Endometrium (tissue), 2 donors: ENCODE measurements at regions not wholly inside any gene's neighbourhood (a gene's known extent, or its start where the extent isn't known, plus 50 kb on each side); places are given as distances from the start of the nearest gene placed in this dataset.

ENCODE experiments used
- FAIRE-seq: peaks from 2 replicates; lab custom pipeline; 2012; peaks lifted over from hg19 to GRCh38; lab: Jason Lieb, UNC
- donor health status: control.
- donor health status: control.

DNA sequence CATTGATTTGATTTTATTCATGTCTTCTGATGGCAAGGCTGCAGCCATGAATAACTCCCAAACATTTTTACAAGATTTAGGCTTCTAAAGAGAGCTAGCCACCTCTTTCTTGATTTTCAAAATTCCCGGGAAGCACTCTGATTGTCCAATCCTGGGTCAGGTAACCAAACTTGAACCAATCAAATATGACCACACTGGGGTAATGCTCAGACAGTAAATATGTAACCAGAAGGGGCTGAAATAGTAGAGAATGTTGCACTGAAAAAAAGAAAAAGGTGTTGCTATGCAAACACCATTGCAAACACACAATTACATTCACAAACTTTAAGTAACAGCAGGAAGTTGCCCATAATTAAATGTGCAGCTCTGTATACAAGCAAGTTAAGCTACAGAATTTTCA lies 112.9 kb upstream of the IQCM start:
- FAIRE-seq, result no peak

DNA sequence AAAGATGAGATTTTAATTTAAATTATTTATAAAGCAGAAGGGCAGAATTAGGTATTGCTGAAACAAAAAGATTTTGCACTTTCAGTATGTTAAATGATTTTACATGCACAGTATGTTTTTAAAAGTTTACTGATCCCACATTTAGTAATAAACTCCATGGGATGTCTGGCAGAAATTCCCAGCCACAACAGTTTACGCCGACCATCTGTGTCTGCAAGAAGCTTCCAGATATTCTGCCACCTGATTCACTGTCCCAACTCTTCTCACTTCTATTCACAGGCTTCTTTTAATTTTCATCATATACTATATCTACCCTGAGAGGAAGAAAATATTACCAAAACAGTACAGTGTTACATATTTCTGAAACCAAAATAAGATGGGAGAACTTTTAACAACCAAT lies 115.8 kb upstream of the IQCM start:
- FAIRE-seq, result no peak

DNA sequence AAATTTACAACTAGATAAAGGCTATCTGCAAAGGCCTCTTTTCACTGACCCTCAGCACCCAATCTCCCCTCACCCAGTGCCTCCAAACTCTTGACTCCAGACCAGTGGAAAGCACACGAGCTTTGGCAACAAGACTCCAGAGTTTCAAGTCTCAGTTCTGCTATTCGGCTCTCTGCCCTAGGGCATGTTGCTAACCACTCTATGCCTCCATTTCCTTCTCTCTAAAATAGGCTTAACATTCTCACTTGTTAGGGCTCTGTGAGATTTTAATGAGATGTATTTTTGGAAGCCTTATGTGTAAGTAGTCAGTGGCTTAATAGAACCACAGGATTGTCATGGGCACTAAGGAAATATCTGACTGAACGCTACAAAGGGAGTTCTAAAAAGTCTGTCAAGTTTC lies 116.5 kb upstream of the IQCM start:
- FAIRE-seq, result no peak

DNA sequence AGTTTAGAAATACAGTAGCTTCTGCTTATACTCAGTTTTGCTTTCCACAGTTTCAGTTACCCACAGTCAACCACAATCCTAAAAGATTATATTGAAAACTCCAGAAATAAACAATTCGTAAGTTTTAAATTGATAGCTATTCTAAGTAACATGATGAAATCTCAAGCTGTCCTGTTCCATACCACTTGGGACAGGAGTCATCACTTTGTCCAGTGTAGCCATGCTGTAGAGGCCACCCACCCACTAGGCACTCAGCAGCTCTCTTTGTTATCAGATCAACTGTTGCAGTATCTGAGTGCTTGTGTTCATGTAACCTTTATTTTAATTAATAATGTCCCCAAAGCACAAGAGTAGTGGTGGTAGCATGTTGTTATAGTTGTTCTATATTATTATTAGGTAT lies 117.5 kb upstream of the IQCM start:
- FAIRE-seq, result no peak

DNA sequence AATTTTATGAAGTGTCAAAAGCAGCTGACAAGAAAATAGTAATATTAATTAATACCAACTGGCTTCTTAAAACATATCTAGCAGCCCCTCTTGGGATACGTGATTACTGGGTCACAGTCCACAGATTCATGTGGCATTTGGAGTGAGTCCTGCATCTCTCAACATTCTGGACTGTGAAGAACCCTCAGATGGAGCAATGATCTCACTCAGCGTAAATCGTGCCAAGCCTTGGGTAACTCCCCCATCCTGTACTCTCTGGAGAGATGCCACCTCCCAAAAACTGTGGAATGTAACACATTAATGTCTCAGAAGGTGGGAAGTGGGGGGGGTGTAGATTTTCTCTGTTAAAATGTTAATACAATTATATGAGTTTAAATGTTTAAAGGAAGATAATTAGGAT lies 118.2 kb upstream of the IQCM start:
- no peak for FAIRE-seq

DNA sequence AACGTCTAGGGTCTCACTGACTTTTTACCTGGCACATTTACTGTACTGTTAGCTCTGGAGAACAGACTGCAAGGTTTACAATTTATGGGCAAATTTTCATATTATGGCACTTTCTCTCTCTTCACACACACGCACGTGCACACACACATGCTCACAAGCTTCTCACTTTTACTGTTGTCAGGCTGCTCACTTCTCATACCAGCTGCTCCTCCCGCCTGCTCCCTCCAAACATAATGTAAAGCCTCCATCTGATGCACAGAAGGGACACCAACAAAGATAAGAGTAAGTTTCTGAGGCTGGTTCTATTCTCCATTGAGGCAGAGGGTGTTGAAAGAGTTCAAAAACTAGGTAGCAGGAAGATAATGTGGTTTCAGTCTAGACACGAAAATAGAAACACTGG lies 128.9 kb upstream of the DCLK2 start:
- FAIRE-seq, result no peak

DNA sequence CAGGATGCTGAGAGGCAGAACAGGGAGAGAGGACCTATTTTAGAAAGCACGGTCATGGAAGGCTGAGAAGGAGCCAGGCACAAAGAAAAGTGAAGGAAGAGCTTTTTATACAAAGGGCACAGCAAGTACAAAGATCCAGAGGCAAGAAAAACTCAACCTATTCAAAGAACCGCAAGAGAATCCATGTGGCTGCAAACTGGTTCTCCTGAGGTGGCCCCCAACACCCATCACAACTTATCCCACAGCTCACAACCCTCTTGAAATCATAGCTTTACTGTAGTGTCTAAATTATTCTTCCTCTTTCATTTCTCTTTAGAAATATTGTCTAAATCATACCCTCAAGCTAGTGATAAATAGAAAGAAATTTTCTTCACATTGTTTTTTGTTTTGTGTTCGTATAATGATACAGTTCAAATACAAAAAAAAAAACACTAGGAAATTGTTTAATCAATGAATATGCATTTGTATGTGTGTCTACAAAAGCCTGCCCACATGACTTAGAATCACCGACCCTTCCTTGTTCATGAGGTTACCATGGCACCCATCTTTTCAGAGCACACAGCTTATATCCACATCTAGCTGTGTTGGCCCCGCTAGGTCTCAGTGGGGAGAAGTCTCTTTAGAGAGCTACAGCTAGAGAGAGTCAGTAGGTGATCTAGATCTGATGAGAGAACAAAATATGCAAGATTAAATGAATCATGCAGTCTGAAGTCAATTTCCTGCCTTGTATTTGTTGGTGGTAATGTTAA lies 126.9 kb upstream of the DCLK2 start:
- FAIRE-seq, result no peak

DNA sequence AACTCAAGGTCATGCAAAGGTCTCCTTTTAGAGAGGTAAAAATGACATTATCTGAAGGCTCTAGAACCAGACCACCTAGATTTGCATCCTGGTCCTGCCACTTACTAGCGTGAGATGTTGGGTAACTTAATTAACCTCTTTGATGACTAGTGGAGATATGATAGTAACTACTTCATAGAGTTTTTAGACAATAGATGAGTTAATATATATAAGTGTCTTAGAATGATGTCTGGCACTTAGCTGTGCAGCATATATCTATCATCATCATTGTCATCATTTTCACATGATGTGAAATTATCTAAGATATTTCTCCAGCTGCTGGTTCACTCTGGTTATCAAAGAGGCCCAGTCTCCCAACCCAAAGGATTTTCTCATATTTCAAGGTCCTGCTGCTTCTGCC lies 126.1 kb upstream of the DCLK2 start:
- FAIRE-seq, result no peak

DNA sequence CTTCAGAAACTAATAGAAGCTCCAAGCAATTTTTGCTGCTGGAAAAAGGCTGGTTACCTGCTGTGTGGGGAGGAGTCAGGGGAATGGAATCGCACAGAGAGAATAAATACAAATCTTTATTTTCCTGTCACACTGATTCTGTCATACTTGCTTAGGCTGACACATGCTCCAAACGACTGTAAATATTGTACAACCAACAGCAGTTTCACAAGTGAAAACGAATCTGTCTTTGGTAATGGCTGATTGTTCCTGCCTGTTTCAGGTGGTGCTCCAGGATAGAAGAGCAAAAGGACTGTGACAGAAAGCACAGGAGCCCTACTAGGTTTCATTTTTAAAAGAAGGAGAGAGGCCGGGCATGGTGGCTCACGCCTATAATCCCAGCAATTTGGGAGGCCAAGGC lies 125.5 kb upstream of the DCLK2 start:
- FAIRE-seq, result no peak

DNA sequence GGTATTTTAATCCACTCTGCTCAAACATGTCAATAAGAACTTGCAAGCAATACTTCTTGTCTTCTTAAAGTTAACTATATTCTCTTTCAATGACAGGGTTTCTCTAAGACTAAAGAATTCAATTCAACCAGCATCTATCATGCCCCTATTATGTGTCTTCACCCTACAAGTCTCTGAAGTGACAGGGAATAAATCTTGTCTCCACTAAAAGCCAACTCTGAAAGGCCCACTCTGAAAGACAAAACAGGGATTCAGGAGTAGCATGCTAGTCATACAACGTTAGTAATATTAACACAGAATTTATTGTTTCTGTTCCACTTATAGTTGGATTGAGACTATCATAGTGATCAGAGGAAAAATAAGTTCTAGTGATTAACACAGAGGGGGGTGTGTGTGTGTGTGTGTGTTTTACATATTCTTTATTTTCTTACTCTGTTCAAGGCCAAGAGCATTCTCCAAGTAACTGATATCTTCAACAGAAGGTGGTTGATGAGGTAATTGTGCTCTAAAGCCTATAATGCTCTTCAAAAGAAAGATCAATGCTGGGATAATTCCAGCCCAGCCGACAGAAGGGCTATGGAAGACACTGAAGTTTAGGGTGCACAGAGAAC lies 122.4 kb upstream of the DCLK2 start:
- no peak for FAIRE-seq

DNA sequence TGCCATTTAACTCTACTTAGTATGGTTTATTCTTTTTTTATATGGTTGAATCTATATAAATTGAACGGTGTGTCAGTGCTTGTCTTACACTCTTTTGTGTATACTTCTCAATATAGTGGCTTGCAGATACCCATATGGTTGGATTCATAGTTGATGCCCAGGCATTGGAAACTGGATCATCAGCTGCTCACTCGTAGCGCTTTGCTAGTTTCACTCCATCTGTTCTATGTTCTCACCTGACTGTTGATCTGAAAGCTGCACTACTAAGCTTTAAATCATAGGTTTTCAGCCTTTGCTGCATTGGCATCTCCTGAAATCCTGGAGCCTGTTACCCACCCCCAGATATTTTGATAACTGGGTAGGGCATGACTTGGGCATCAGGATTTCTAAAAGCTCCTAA lies 121.6 kb upstream of the DCLK2 start:
- FAIRE-seq, result no peak

DNA sequence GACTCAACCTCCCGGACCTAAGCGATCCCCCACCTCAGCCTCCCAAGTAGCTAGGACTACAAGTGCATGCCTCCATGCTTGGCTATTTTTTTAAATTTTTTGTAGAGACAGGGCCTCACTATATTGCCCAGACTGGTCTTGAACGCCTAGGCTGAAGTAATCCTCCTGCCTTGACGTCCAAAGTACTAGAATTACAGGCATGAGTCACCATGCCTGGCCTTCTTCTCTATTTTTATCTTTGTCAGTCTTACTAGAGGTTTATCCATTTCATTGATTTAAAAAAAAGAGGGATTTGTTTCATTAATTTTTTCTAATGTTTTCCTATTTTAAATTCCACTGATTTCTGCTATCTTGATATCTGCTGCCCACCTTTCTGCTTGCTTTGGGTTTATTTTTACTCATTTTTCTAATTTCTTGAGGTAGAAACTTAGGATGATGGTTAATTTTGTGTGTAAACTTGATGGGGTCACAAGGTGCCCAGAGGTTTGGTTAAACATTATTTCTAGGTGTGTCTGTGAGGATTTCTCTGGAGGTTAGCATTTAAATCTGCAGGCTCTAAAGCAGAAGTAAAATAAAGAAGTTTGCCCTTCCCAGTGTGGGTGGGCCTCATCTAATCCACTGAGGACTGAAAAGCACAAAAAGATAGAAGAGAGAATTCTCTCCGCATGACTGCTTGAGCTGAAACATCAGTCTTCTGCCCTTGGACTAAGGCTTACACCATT lies 116.2 kb upstream of the DCLK2 start:
- FAIRE-seq, result no peak

DNA sequence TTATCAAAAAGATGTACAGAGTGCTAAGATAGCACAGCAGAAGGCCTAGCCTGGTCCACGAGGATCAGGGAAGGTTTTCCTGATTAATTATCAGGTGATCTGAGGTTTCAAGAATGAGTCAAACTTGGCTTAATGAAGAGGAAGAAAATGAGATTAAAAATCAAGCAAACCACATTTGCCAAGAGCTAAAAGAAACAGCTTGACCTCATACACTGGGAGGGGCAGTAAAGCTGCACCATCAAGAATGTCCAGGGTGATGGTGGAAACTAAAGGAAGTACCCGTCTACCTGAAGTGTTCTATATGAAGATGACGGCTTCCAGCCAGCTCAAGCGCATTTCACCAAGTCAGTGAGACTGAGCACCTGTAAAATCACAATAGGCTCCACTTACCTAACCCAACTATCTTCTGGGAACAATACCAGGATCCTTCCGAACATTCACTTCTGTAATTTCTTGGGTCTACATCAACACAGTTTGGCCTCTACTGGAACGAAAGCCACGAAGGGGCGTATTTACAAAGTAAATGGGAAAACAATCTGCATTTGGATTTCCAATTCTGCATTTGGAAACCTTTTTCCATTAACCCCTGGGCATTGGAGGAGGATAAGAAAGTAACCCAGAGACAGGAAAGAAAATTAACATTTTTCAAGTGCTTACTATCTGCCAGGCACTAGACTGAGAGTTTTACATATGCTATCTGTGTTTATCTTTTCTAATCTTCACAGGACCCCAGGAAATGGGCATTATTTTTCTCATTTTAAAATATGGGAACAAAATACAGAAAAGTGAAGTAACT lies 114.0 kb upstream of the DCLK2 start:
- FAIRE-seq, result no peak

DNA sequence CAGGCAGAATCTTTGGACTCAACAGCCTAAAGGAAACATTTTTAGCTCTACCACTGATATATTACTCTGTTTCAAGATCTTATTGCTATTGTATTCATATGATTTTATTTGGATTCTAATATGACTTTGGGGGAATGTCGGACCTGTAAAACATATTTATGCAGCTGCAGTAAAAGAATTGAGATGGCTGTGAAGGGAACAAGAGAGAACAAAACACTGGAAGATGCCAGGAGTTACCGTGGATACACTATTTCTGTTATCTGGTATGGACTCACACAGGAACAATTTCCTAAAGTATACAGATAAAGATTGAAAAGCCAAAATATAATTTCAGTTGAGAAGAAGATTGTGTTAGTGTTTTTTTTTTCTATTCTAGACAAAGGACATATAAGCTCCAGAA lies 113.0 kb upstream of the DCLK2 start:
- FAIRE-seq, result no peak

DNA sequence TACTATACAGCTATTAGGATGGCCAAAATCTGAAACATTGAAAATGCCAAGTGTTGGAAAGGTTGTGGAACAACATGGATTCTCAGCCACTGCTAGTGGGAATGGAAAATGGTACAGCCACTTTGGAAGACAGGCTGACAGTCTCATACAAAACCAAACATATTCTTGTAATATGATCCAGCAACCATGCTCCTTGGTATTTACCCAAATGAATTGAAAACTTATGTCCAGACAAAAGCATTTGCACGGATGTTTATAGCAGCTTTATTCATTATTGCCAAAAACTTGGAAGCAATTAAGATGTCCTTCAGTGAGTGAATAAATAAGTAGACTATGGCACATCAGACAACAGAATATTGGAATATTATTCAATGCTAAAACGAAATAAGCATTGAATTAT lies 105.8 kb upstream of the DCLK2 start:
- FAIRE-seq, result no peak

DNA sequence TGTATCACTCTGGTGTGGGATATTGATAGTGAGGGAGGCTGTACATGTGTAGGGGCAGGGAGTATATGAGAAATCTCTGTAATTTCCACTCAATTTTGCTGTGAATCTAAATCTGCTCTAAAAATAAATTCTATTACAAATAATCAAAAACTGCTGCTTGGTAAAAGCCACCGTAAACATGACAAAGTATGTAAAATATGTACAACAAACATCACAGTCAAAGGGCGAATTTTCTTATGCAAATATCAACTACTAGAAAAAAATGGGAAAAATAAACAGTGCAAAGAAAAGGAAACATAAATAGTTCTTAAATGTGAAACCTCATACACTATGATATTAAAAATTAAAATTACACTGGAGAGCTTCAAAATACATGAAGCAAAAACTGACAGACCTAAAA lies 105.1 kb upstream of the DCLK2 start:
- FAIRE-seq, result no peak

DNA sequence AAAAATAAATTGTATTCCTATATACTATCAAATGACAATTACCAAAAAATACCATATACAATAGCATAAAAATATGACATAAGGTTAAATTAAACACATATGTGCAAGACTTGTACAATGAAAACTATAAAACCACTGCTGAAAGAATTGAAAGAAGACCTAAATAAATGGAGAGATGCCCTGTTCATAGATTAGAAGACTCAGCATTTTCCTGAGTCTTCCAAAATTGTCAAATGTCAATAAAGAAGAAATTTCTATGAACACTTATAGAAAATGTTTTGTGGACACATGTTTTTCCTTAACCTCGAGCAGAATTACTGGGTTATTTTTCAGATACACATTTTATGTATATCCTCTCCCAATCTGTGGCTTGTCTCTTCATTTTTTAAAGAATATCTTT lies 103.1 kb upstream of the DCLK2 start:
- no peak for FAIRE-seq

DNA sequence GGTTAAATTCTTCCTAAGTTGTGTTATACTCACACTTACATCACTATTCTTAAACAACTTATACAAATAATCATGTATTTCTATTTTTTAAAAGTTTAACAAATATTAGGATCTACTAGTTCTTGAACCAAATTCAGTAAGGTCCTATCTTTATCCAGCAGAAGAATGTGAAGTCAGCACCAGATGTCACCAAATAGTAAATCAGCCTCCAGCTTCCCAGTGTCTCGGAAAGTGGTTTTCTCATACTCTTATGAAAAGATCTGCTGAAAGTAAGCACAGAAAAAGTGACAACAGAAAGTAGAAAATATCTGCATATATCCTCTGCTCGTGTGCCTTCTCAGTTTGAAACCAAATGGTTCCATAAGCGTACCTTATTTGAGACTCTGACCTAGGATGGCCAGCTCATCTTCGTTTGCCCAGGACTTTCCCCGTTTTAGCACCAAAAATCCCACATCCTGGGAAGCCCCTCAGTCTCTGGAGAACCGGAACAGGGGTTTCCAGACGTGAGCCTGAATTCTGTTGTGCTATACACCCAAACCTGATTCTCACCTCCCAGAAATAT lies 98.0 kb upstream of the DCLK2 start:
- no peak for FAIRE-seq

DNA sequence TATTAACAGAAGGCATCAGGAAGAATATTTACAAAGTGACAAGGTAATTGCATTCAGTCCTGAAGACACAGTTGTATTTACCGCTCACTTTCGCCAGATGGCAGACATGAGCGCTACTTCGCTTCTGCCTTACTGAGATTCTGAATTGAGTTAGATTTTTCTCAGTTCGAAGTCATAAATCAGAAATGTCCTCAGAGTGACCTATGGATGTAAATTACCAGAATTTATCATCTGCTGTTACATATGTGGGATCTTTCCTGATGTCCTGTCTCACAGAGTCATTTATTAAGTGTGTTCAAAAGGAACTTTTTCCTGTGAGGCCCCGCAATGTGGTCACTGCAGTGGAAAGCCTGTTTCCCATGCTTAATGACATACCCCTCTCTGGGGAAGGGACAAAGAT lies 97.3 kb upstream of the DCLK2 start:
- FAIRE-seq, result peak; percentile 85

DNA sequence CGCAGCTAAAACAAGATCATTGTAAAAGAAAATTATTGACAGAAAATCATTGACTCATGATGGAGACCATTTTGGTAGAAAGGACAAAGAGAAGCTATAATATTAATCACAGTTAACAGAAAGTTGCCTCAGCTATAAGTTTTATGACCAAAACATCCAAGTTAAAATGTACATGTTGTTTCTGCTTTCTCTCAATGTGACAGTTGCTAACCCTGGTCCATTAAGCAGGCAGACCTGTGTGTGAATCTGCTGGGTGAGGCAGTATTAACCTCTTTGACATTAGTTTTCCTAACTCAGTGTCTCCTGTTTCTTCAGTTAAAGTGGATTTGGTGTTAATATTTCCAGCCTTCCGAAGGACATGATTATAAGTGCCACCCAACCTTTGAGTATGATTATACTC lies 94.8 kb upstream of the DCLK2 start:
- FAIRE-seq, result no peak

DNA sequence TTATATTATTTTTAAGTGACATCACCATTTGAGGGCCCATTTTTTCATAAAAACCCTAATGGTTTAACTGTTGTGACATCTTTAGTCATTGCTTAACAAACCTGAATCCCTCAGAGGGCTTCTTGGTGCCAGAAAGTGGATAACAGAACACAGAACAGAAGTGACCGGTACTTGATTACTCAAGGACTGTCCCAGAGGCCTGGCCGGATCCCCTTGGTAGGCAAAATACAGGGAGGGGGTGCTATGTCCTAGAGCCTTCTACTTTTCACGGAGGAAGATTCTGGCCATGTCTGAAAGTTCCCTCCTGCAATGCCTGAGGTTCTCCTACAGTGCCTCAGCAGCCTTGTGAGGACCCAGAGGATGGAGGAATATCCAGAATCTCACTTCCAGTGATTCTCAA lies 94.3 kb upstream of the DCLK2 start:
- no peak for FAIRE-seq

DNA sequence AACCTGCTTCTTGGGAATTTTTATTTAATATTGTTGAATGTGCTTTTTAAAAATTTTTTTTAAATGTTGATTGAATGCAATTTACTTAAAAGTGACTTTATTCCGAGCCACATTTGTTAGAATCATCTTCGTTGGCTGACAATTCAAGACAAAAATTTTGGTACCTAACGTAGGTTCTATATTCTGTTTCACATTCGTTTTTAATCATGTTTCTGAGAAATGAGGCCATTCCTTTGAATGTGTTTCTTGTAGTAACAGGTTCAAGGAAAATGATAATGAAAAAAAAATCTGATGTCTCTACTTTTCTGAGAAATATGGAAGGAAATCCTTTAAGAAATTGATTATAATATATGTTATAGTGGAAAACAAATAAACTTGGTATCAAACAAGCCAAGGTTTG lies 92.3 kb upstream of the DCLK2 start:
- FAIRE-seq, result no peak

DNA sequence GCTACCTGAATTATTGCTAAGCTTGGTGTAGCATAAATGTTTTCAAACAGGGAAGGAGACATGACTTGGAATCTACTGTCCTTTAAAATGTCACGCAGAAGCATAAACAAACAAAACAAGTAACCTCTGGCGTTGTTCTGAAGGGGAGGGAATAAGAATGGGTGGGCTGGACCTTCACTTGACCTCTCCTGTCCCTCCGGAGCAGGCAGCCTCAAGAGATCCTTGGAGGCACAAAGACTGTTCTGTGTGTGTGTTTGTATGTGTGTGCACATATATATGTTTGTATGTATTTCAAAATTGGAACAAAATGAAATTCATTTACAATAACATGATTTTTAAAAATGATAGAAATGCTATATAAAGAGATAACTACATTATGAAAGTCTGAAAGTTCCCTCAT lies 91.3 kb upstream of the DCLK2 start:
- no peak for FAIRE-seq
